ENCODE measurements at regions not wholly inside any gene's neighbourhood (a gene's known extent, or its start where the extent isn't known, plus 50 kb on each side); places are given as distances from the start of the nearest gene placed in this dataset.

DNA sequence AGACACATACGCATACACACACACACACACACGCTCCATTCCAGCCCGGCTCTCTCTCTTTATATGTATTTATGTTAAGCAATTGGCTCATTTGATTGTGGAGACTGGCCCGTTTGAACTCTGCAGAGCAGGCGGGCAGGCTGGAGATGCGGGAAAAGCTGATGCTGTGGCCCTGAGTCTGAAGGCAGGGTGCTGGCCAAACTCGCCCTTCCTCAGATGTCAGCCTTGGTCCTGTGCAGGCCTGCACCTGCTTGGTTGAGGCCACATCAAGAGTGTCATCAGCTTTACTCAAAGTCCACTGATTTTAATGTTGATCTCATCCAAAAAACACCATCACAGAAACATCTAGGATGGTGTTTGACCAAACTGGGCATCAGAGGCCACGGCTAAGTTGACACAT, 569.3 kb downstream of the TBC1D22A start:
- no peak overlapping the region for H3K4me3 ChIP-seq (ENCODE audit: low read length)
- no peak for DNase-seq (ENCODE audit: low read depth, low spot score)

DNA sequence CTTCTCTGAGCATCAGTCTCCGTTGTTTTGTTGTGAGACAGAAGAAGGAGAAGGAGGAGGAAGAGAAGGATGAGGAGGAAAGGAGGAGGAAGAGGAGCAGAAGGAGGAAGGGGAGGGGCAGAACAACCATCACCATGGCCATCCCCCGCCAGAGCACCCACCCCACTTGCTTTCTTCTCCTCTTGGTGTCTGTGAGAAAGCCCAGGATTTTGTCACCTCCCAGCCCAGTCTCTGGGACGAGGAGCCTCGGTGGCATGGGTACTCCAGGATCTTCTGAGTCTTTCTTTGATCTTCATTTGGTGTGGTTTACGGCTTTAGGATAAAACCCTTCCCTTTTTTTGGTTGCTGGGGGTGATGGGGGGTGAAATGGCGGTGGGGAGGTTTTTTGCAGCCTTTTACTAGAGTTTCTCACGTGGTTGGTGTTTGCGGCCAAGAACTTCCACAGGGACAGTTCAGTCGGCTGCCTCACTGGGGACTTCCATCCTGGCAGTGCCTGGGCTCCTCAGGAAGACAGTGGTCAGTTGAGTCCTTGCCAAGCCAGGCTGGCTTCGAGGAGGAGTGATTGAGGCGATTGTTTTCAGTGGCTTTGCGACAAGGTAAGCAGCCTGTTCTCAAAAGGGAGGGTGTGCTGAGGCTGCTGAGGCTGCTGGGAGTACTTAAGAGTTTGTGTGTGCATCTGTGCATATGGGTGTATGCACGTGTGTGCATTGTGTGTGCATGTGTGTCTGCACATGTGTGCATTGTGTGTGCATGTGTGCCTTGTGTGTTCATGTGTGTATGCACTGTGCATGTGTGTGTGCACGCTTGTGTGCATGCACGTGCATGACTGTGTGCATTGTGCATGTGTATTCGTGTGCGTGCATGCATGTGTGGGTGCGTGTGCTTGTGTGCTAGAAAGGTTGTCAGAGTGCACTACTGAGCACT, 567.5 kb downstream of the TBC1D22A start:
- no peak overlapping the region for H3K4me3 ChIP-seq (ENCODE audit: low read length)
- no peak for DNase-seq (ENCODE audit: low read depth, low spot score)

DNA sequence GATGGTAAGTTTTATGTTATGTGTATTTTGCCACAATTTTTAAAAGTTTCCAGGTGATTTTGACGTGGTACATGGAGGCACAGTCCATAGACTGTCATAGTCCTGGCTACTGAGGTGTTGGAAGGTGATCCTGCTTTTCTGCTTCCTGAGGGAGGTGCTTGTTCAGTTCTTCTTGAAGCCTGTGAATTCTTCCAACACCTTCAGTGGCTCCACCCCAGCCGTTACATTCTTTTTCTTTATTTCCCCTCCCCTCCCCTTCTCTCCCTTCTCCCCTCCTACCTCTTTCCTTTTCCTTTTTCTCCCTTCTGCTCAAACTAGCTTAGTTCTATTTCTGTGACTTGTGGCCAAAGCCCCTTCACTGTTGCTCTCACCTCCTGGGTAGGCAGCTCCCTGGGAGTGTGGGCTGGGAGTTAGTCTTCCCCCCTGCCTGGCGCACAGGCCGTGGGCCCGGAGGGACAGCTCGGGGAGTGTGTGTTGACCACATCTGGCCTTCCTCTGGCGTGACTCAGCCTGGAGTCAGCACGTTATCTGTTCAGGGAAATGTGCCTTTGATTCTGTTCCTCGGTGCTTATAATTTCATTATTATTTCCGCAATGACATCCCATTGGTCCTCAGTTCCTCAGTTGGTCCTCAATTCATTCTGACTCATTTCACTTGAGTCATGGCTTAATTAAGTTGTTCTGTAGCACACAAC, 566.2 kb downstream of the TBC1D22A start:
- no peak for DNase-seq (ENCODE audit: low read depth, low spot score)
- H3K4me3 ChIP-seq (ENCODE audit: low read length): no peak overlapping the region

DNA sequence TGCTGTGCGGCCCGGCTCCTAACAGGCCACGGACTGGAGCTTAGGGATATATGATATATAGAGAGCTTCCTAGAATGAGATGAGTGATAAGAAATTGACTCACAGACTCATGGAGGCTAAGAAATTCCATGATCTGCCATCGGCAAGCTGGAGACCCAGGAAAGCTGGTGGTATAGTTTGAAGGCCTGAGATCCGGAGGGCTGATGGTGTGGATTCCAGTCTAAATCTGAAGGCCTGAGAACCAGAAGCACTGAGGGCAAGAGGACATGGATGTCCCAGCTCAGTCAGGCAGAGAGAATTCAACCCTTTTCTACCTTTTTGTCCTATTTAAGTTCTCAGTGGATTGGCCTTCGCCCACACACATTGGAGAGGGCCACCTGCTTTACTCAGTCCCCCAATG, 564.8 kb downstream of the TBC1D22A start:
- H3K4me3 ChIP-seq (ENCODE audit: low read length): no peak overlapping the region
- no peak for DNase-seq (ENCODE audit: low read depth, low spot score)

DNA sequence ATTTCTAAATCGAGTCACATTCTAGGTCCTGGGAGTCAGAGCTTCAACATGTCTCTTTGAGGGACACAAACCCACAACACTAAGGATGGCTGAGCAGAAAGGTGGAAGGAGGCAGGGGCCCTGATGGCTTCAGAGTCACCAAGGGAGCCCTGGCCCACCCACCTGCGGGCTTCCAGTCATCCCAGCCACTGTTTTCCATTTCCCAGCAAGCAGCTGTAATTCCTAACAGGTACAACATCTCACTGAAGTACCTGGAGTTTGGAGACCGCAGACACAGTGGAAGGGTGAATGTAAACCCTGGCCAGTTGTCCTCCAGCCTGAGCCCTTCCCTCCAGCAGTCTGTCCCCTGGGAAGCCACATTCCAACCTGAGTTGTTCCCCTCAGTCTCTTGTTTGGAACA, 562.8 kb downstream of the TBC1D22A start:
- no peak for DNase-seq (ENCODE audit: low read depth, low spot score)
- no peak overlapping the region for H3K4me3 ChIP-seq (ENCODE audit: low read length)

DNA sequence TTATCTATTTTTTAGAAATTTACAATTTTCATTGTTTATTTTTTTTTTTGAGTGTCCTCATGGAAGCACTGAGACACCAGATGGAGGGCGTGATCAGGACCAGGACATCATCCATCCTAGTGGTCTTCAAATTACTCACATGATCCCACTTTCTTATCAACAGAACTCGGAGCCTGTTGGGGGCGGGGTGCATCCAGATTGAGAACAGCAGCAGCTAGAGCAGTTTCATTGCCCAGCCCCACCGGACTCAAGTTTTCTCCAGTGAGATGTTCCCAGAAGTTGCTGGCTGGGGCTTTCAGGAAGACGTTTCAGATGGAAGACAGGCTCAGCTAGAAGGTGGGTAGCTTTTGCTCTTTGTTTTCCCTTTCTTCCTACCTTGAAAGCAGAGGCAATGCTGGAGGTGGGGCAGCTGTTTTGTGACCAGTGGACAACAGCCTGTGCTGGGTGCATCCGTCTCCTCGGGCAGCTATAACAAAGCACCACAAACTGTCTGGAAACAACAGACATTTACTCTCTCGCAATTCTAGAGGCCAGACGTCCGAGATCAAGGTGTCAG, 562.1 kb downstream of the TBC1D22A start:
- H3K4me3 ChIP-seq (ENCODE audit: low read length): no peak overlapping the region

DNA sequence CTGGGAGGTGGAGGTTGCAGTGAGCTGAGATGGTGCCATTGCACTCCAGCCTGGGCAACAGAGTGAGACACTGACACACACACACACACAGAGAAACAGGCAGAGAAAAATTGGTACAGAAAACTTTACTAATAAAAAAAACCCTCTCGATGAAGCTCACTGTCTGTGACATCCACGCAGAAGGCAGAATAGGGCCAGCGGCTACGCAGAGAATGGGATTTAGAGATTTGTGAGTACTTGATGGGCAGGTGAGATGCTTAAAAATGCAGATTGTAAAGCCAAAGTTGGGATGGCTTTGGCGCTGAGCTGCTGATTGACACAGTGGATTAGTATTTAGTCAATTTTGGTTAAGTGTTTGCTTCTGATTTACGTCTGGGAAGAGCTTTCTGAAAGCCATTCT, 561.1 kb downstream of the TBC1D22A start:
- no peak overlapping the region for H3K4me3 ChIP-seq (ENCODE audit: low read length)

More for the DNA sequence above, 562.1 kb downstream of the TBC1D22A start:
- DNase-seq (ENCODE audit: low read depth, low spot score): no peak

DNA sequence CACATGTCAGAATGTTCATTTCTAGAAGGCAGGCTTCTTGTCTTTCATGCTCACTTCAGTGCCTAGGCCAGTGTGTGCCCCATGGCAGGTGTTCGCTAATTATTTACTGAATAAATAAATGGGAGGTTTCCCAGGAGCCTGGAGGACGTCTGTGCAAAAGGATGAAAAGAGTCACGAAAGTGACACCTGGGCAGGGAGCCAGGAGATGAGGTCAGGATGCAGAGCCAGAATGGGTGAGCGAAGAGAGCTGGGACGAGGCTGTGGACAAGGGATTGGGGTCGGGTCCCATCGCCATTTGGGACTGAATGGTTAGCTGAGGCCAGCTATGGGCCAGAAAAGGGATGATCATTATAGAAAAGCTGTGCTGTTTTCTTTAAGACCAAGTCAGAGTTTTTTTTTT, 560.4 kb downstream of the TBC1D22A start:
- H3K4me3 ChIP-seq (ENCODE audit: low read length): no peak overlapping the region
- DNase-seq (ENCODE audit: low read depth, low spot score): no peak

More for the DNA sequence above, 561.1 kb downstream of the TBC1D22A start:
- no peak for DNase-seq (ENCODE audit: low read depth, low spot score)

DNA sequence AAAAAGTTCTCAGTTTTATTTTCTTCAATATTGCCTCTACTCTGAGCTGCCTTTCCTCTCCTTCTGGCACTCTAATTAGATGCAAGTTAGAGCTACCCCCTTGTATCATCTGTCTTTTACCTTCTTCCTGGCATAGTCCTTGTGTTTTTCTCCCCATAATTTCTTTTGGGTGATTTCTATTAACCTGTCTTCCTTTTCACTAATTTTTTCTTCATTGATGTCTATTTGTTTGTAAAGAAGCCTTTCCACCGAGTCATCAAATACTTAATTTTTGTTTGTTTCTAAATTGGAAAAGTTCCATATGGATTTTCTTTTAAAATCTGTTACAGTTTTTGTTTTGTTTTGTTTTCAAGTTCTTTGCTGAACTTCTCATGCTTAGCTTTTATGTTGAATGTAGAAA, 558.1 kb downstream of the TBC1D22A start:
- DNase-seq (ENCODE audit: low read depth, low spot score): no peak
- no peak overlapping the region for H3K4me3 ChIP-seq (ENCODE audit: low read length)

DNA sequence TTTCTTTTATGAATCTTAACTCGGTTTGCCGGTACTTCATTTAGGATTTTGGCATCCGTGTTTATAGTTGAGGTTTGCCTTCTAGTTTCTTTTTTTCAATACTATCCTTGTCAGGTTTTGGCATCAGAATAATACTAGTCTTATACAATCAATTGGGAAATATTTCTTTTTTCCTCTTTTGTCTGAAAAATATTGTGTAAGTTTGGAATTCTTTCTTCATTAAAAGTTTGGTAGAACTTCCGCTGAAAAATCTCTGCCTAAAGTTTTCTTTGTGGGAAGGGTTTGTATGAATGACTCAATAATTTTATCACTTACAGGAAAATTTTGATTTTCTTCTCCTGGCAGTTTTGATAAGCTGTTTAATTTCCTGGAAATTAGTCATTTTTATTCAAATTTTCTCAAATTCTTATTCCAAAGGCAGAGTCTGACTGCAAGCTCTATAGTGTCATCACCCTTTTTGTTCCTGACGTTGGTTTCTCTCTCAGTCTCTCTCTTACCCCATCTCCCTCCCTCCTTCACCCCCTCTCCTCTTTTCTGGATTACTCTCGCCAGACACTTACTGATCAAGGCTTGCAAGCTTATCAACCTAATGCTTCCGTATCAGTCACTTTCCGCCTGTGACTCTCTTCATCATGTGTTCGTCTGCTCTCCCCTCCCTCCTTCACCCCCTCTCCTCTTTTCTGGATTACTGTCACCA, 555.7 kb downstream of the TBC1D22A start:
- DNase-seq (ENCODE audit: low read depth, low spot score): no peak
- H3K4me3 ChIP-seq (ENCODE audit: low read length): no peak overlapping the region

DNA sequence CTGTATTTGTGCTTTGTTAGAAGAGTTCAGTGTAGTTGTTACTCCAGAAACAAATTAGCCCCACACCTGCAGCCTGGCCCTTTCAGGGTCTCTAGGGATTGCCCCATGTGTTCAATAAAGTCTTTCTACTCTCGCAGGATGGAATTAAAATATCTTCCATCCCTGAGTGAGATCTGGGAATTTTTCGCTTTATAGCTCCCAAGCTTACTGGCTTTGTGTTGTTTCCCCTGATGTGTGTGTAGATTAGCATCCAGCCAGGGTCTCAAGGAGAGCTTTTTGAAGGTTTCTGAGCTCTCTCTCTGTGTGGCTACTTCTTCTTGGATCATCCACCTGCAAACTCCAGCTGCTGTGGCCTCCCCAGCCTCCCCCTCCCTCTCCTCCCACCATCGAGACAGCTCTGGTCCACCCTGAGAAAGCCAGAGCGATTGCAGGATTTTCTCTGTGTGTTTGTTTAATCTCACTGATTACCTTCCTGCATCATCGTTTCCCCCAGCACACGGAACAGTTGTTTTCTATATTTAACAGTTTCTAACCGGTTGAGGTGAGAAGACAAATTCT, 553.5 kb downstream of the TBC1D22A start:
- no peak overlapping the region for H3K4me3 ChIP-seq (ENCODE audit: low read length)
- no peak for DNase-seq (ENCODE audit: low read depth, low spot score)

DNA sequence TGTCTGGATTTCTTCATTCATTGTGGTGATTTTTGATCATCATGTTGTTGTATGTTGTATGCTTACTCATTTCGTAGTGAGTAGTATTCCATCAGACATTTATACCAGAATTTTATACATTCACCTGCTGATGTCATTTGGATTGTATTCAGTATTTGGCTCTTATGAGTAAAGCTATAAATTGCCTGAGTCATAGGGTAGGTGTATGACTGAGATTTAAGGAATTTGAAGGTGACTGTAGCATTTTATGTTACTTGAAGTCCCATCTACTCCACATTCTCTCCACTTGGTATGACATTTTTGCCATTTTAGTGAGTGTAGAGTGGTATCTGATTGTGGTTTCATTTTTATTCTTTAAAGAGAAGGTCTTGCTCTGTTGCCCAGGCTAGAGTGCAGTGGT, 548.2 kb downstream of the TBC1D22A start:
- H3K4me3 ChIP-seq (ENCODE audit: low read length): no peak overlapping the region
- DNase-seq (ENCODE audit: low read depth, low spot score): no peak

DNA sequence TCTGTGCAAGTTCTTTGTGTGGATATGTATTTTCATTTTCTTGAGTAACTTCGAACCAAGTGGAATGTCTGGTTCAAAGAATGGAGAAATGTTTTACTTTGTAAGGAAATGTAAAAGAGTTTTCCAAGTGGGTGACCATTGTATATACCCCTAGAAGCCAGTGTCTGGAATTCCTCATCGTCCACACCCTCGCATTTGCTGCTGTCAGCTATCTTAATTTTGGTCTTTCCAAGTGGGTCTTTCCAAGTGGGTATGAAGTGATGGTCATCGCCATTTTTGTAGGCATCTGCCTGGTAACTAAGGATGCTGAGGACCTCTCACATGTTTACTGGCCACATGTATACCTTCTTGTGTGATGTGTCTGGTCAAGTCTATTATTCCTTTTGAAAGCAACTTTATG, 547.5 kb downstream of the TBC1D22A start:
- H3K4me3 ChIP-seq (ENCODE audit: low read length): no peak overlapping the region
- no peak for DNase-seq (ENCODE audit: low read depth, low spot score)

DNA sequence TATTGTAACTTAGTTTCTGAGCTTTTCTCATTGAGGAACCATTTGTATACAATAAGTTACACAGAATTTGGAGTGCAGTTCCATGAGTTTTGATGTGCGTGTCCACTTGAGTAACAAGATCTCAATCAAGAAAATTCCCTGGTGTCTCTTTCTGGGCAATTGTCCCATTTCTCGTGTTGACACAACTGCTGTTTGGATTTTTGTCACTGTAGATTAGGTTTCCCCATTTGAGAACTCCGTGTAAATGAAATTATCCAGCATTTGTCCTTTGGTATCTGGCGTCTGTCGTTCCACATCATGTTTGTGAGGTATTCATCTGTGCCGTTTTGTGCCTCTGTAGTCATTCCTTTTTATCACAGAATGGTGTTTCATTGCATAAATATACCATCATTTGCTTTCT, 547.0 kb downstream of the TBC1D22A start:
- DNase-seq (ENCODE audit: low read depth, low spot score): no peak
- H3K4me3 ChIP-seq (ENCODE audit: low read length): no peak overlapping the region

DNA sequence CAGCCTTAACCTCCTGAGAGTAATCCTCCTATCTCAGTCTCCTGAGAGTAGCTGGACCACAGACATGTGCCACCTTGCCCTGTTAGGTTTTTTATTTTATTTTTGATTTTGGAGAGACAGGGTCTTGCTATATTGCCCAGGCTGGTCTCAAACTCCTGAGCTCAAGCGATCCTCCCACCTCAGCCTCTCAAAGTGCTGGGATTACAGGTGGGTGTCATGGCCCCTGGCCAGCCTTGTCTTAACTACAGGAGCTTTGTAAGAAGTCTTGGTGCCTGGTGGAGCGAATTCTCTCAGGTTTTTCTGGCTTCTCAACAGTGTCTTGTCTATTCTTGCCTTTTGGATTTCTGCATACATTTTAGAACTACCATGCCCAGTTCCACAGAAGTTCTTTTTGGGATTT, 546.4 kb downstream of the TBC1D22A start:
- H3K4me3 ChIP-seq (ENCODE audit: low read length): no peak overlapping the region
- no peak for DNase-seq (ENCODE audit: low read depth, low spot score)

DNA sequence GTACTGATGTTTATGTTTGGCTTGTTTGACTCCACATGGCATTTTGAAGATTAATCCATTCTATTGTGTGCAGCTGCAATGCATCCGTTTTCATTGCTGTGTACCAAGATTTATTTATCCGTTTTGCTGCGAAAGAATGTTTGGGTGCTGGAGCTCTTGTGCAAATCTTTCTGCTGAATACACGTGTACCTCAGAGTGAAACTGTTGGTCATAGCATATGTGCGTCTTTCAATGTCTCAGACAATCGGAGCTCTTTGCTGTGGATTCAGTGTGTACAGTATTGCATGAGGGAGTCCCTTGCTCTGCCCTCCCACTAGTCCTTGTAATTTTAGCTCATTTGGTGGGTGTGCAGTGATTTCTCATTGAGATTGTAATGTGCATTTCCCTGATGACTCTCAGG, 545.4 kb downstream of the TBC1D22A start:
- DNase-seq (ENCODE audit: low read depth, low spot score): no peak
- no peak overlapping the region for H3K4me3 ChIP-seq (ENCODE audit: low read length)

DNA sequence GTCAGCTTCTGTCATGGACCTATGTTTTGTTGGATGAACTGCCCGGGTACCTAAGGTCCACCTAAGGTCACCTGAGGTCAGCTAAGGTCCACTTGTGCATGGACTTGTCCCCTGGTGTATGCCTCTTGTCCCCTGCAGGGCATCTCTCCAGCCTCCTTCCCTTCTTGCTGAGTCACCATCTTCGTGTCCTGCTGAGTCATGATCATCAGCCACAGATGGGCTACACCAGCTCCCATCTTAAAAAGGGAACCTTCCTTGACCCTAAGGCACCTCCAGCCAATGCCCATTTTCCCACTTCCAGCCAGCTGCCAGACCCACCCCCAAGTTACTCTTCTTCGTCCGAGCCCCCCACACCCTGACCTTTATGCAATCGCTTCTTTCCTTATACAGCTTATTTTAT, 544.9 kb downstream of the TBC1D22A start:
- DNase-seq (ENCODE audit: low read depth, low spot score): no peak
- H3K4me3 ChIP-seq (ENCODE audit: low read length): no peak overlapping the region

DNA sequence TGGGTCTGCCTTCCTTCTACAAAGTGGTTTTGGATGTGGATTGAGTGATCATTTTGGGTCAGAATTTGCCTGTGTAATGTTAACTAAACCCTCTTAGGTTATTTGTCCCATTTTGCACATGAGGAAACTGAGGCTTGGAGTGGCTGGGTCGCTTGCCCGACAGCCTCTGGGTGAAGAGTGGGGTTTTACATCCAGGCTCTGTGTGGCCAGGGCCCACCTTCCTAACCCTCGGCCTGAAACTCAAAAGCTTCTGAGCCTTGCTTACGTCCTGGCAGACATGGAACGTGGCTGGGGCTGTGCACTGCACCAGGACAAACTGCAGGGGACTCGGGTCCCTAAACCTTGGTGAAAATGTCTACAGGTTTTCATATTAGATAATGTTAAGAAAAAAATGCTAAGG, 542.4 kb downstream of the TBC1D22A start:
- no peak overlapping the region for H3K4me3 ChIP-seq (ENCODE audit: low read length)
- no peak for DNase-seq (ENCODE audit: low read depth, low spot score)

DNA sequence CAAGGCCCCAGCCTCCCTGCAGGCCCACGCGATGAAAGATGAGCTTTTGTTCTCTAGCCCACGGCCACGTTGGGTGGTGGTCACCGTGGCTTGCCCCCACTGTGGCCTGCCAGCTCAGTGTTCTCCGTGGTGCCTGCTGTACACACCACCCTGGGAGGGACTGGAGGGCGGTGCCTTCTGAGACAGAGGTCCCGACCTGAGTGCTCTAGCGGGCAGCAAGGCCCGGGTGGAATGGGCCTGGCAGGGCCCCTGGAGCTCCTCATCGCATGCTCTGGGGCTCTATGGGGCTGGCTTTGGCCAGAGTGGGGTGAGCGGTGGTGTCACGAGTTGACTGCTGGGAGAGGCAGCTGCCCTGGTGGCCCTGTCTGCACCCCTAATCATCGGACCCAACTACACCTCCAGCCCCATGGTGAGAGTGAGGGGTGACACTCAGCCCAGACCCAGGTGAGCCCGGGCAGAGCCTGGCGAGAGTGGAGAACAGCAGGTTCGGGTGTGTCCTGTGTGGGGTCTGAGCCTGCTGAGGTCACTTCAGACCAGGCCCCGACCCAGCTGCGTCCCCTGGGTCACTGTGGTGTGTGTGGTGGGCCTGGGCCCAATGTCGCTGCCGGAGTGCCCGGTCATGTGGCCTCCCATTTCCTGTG, 541.9 kb downstream of the TBC1D22A start:
- no peak overlapping the region for H3K4me3 ChIP-seq (ENCODE audit: low read length)
- no peak for DNase-seq (ENCODE audit: low read depth, low spot score)

Measured in Jurkat, Clone E6-1 (cell line).